SH-SY5Y (cell line): ENCODE measurements at regions not wholly inside any gene's neighbourhood (a gene's known extent, or its start where the extent isn't known, plus 50 kb on each side); places are given as distances from the start of the nearest gene placed in this dataset.

Source experiments
- GATA2 ChIP-seq: IDR thresholded peaks from 2 replicates; pipeline ENCODE4 v1.6.1; 2011; ENCODE audit warnings: mild to moderate bottlenecking, low read depth, low read length
- GATA3 ChIP-seq: IDR thresholded peaks from 2 replicates; pipeline ENCODE4 v1.6.1; 2011; ENCODE audit warnings: low read depth, mild to moderate bottlenecking, low read length, moderate library complexity

GRCh38 chr4:18405054-18405453, 383.5 kb upstream of the LCORL start:
- no peak for TF ChIP-seq GATA2
- no peak for TF ChIP-seq GATA3
